Body of pancreas (tissue), 4 donors: ENCODE measurements at regions not wholly inside any gene's neighbourhood (a gene's known extent, or its start where the extent isn't known, plus 50 kb on each side); places are given as distances from the start of the nearest gene placed in this dataset.
A peak's percentile ranks its signal among the peaks of the same experiment; 100 is the strongest.

Experiments used
- ATAC-seq: fragments of 150-250 bp; one replicate; pipeline ENCODE4 v1.9.1; 2016
- DNase-seq, 4 donors: peaks; one replicate each; pipeline ENCODE4 v3.0.0-alpha.2; 2019
- H3K27ac ChIP-seq, 4 donors: fragments of 200-600 bp; sonication (generic); 1 replicate in 3 of 4; 2 replicates in 1 of 4; pipeline versions ENCODE4 v1.5.1 to v1.6.1; 2016 to 2019; ENCODE audit warnings: mild to moderate bottlenecking in 1 of 4, mixed read lengths in 1 of 4, moderate library complexity in 1 of 4
- H3K27me3 ChIP-seq, 2 donors: fragments of 200-600 bp; sonication (generic); one replicate each; pipeline ENCODE4 v1.6.0; 2016; ENCODE audit warnings: mild to moderate bottlenecking in 1 of 2
- H3K36me3 ChIP-seq, 2 donors: fragments of 200-600 bp; sonication (generic); replicated peaks in 1 of 2; 2 replicates each; pipeline ENCODE4 v1.5.1; 2016; ENCODE audit warnings: low read depth in 2 of 2; ENCODE audit not compliant: insufficient read depth in 1 of 2
- H3K4me1 ChIP-seq: fragments of 200-600 bp; sonication (generic); one replicate; pipeline ENCODE4 v1.6.0; 2016
- H3K4me3 ChIP-seq, 2 donors: fragments of 200-600 bp; sonication (generic); 1 replicate in 1 of 2; 2 replicates in 1 of 2; pipeline ENCODE4 v1.5.1; 2016 to 2019
- H3K9me3 ChIP-seq, 3 donors: fragments of 200-600 bp; sonication (generic); 1 replicate in 2 of 3; 2 replicates in 1 of 3; pipeline ENCODE4 v1.5.1; 2016
- CTCF ChIP-seq, 7 experiments: fragments of 450-650 bp in 4 of 7; fragments of 200-600 bp in 3 of 7; sonication (generic) in 3 of 7; IDR thresholded peaks; one replicate each; pipeline ENCODE4 v1.5.1; 2016 to 2019; ENCODE audit warnings: antibody characterized with exemption in 7 of 7
- POLR2A ChIP-seq, 3 donors: fragments of 450-650 bp; IDR thresholded peaks; one replicate each; pipeline ENCODE4 v1.6.1; 2016; ENCODE audit warnings: antibody characterized with exemption in 3 of 3, mild to moderate bottlenecking in 2 of 3
- WGBS, 2 donors: methylation state at CpG; one replicate each; pipeline ENCODE4 v1.1.5; 2017; 5-methylcytosine and 5-hydroxymethylcytosine counted together
- intact Hi-C: fragments of 100-400 bp; cut with DNase I; formaldehyde crosslinking; loops from one replicate; pipeline ENCODE4 v1.15.1; 2023

DNA sequence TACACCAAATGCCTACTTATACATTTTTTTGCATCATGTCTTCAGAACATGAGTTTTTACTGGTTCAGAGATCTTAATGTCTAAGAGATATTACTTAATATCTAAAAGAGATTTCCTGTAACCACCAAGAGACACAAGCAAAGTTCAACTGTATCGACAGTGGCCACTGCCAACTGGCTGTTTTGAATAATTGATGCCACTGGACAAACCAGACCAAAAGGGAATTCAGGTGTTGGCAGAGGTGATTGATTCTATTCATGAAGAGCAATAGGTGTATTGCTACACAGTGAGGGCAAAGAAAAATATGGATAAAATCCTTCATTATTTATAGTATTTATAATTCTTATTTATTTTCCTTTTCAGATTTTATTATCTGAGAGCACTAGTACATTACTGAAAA, 58.5 kb upstream of the ANKRD17 start:
- no peak for ATAC-seq

DNA sequence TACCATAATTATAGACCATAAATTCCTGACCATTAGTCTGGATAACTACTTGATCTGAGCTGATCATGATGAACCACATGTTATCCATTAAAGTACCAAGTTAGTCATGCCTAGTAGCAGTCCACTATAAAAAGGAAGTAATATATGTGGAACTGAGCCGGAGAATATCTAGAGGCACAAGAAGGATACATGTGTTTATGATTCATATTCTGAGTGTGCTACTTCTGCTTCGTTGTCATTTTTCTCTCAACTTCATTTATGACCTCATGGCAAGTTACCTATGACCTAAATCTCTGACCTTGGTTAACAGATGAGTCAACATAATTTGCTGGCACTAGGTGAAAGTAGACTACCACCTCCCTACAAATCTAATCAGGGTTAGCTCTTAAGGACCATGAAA, 56.5 kb upstream of the ANKRD17 start:
- no peak for TF ChIP-seq CTCF (IDR thresholded peaks at IDR 0.05)
- TF ChIP-seq POLR2A (IDR thresholded peaks at IDR 0.05), result no peak
- 55 to 68% methylated on average over 2 of the region's 2 CpGs for WGBS, 2 donors
- Histone ChIP-seq H3K9me3 (no peaks in the 10 kb centered on the region), H3K36me3 (no peaks in the 10 kb centered on the region), H3K27ac (no peak overlapping the region), H3K4me1 (no peaks in the 10 kb centered on the region), H3K27me3 (no peaks in the 10 kb centered on the region), H3K4me3 (no peak overlapping the region)
- no peak for ATAC-seq
- no peak for DNase-seq
- intact Hi-C loops, result no loop called here

More for the DNA sequence above, 58.5 kb upstream of the ANKRD17 start:
- no peak overlapping the region for H3K27ac ChIP-seq
- WGBS, 2 donors, result 89 to 91% methylated on average over 1 of the region's 1 CpG
- no peak overlapping the region for H3K4me3 ChIP-seq
- TF ChIP-seq CTCF (IDR thresholded peaks at IDR 0.05), result no peak
- no peaks in the 10 kb centered on the region for H3K27me3 ChIP-seq
- H3K4me1 ChIP-seq, result no peaks in the 10 kb centered on the region
- H3K36me3 ChIP-seq, result no peaks in the 10 kb centered on the region
- no peaks in the 10 kb centered on the region for H3K9me3 ChIP-seq
- intact Hi-C loops, result no loop called here
- no peak for DNase-seq

GRCh38 chr4:73312967-73313366, 54.4 kb upstream of the ANKRD17 start:
- Histone ChIP-seq H3K9me3 (no peaks in the 10 kb centered on the region), H3K4me1 (no peaks in the 10 kb centered on the region), H3K36me3 (no peaks in the 10 kb centered on the region), H3K27ac (no peak overlapping the region), H3K4me3 (no peak overlapping the region), H3K27me3 (no peaks in the 10 kb centered on the region)
- DNase-seq (no peak), ATAC-seq (no peak)
- intact Hi-C loops, result no loop called here
- 81 to 92% methylated on average over 1 of the region's 1 CpG for WGBS, 2 donors
- TF ChIP-seq POLR2A (IDR thresholded peaks at IDR 0.05) (no peak), CTCF (IDR thresholded peaks at IDR 0.05) (no peak)

GRCh38 chr4:73311428-73311827, 52.8 kb upstream of the ANKRD17 start:
- H3K4me1 ChIP-seq, result no peaks in the 10 kb centered on the region
- H3K9me3 ChIP-seq, result no peaks in the 10 kb centered on the region
- ATAC-seq, result peak; percentile 47
- no peak overlapping the region for H3K27ac ChIP-seq
- H3K4me3 ChIP-seq, result no peak overlapping the region
- no peaks in the 10 kb centered on the region for H3K27me3 ChIP-seq
- intact Hi-C loops, result no loop called here
- TF ChIP-seq CTCF (IDR thresholded peaks at IDR 0.05), result peak; percentile 25 to 54 (median 47)
- no peak for TF ChIP-seq POLR2A (IDR thresholded peaks at IDR 0.05)
- no peaks in the 10 kb centered on the region for H3K36me3 ChIP-seq
- no peak for DNase-seq

- H3K36me3 ChIP-seq, result no peaks in the 10 kb centered on the region
- TF ChIP-seq POLR2A (IDR thresholded peaks at IDR 0.05) (no peak), CTCF (IDR thresholded peaks at IDR 0.05) (no peak)
- no peaks in the 10 kb centered on the region for H3K4me1 ChIP-seq
- ATAC-seq (no peak), DNase-seq (no peak)
- WGBS, 2 donors, result 68 to 69% methylated on average over 3 of the region's 3 CpGs
- no peak overlapping the region for H3K4me3 ChIP-seq
- H3K9me3 ChIP-seq, result no peaks in the 10 kb centered on the region
- H3K27me3 ChIP-seq, result no peaks in the 10 kb centered on the region
- intact Hi-C loops, result no loop called here
- no peak overlapping the region for H3K27ac ChIP-seq
Measured at GRCh38 chr4:73309211-73309610, 50.6 kb upstream of the ANKRD17 start.
